Liver (tissue), 3 donors: ENCODE measurements at regions not wholly inside any gene's neighbourhood (a gene's known extent, or its start where the extent isn't known, plus 50 kb on each side); places are given as distances from the start of the nearest gene placed in this dataset.

Experiments
- ATF3 ChIP-seq: IDR thresholded peaks from 2 replicates; pipeline ENCODE4 v1.6.1; 2016; ENCODE audit warnings: antibody characterized with exemption
- CTCF ChIP-seq: fragments of 150-350 bp; IDR thresholded peaks from 2 replicates; pipeline ENCODE4 v1.5.1; 2017; ENCODE audit warnings: improper control_type of control experiment, low read depth, low read length; ENCODE audit not compliant: missing input control
- EGR1 ChIP-seq, 2 donors: IDR thresholded peaks; 2 replicates each; pipeline ENCODE4 v1.6.1; 2016 to 2018; ENCODE audit warnings: antibody characterized with exemption in 2 of 2, low read depth in 2 of 2
- FOXA1 ChIP-seq: IDR thresholded peaks from 2 replicates; pipeline ENCODE4 v1.6.1; 2016; ENCODE audit warnings: antibody characterized with exemption
- GABPA ChIP-seq, 2 donors: IDR thresholded peaks in 1 of 2; conservative IDR thresholded peaks in 1 of 2; 2 replicates each; pipeline ENCODE4 v1.6.1; 2016; ENCODE audit warnings: antibody characterized with exemption in 2 of 2, mild to moderate bottlenecking in 1 of 2, moderate library complexity in 1 of 2
- HNF4G ChIP-seq: IDR thresholded peaks from 2 replicates; pipeline ENCODE4 v1.6.1; 2016; ENCODE audit warnings: antibody characterized with exemption
- MAX ChIP-seq: IDR thresholded peaks from 2 replicates; pipeline ENCODE4 v1.6.1; 2016; ENCODE audit warnings: antibody characterized with exemption
- RAD21 ChIP-seq, 2 donors: IDR thresholded peaks; 2 replicates each; pipeline ENCODE4 v1.6.1; 2016; ENCODE audit warnings: antibody characterized with exemption in 2 of 2, mild to moderate bottlenecking in 2 of 2
- REST ChIP-seq: IDR thresholded peaks from 2 replicates; pipeline ENCODE4 v1.6.1; 2016; ENCODE audit warnings: antibody characterized with exemption, mild to moderate bottlenecking
- SP1 ChIP-seq: IDR thresholded peaks from 2 replicates; pipeline ENCODE4 v1.6.1; 2018; ENCODE audit warnings: antibody characterized with exemption, mild to moderate bottlenecking
- TAF1 ChIP-seq: conservative IDR thresholded peaks from 2 replicates; pipeline ENCODE4 v1.6.1; 2016; ENCODE audit warnings: antibody characterized with exemption, mild to moderate bottlenecking
- YY1 ChIP-seq: IDR thresholded peaks from 2 replicates; pipeline ENCODE4 v1.6.1; 2016; ENCODE audit warnings: antibody characterized with exemption, mild to moderate bottlenecking
- donor health status: healthy.
- donor health status: healthy.

- no peak for TF ChIP-seq GABPA (IDR thresholded peaks at IDR 0.05 in 1 of 2, conservative IDR thresholded peaks at IDR 0.05 in 1 of 2)
- no peak for TF ChIP-seq RAD21 (IDR thresholded peaks at IDR 0.05)
- no peak for TF ChIP-seq CTCF
- no peak for TF ChIP-seq YY1
- no peak for TF ChIP-seq MAX
- no peak for TF ChIP-seq ATF3
- TF ChIP-seq FOXA1: no peak
- TF ChIP-seq SP1: no peak
- no peak for TF ChIP-seq EGR1 (IDR thresholded peaks at IDR 0.05; ENCODE audit: low read depth in 2 of 2)
- no peak for TF ChIP-seq REST
- no peak for TF ChIP-seq TAF1
- no peak for TF ChIP-seq HNF4G
Measured at GRCh38 chr2:193867454-193867853, 1672.7 kb upstream of the TMEFF2 start.
